HG03280 (cell line): ENCODE measurements at regions not wholly inside any gene's neighbourhood (a gene's known extent, or its start where the extent isn't known, plus 50 kb on each side); places are given as distances from the start of the nearest gene placed in this dataset.

Source experiments
- ATAC-seq: cut with Tn5 transposase; IDR thresholded peaks from one replicate; pipeline ENCODE4 v1.9.1; 2021; ENCODE audit warnings: mild to moderate bottlenecking, moderate library complexity; ENCODE audit not compliant: unreplicated experiment

- ATAC-seq, result no peak
These were observed 75.8 kb downstream of the DAD1 start for GRCh38 chr14:22513066-22513812.

DNA sequence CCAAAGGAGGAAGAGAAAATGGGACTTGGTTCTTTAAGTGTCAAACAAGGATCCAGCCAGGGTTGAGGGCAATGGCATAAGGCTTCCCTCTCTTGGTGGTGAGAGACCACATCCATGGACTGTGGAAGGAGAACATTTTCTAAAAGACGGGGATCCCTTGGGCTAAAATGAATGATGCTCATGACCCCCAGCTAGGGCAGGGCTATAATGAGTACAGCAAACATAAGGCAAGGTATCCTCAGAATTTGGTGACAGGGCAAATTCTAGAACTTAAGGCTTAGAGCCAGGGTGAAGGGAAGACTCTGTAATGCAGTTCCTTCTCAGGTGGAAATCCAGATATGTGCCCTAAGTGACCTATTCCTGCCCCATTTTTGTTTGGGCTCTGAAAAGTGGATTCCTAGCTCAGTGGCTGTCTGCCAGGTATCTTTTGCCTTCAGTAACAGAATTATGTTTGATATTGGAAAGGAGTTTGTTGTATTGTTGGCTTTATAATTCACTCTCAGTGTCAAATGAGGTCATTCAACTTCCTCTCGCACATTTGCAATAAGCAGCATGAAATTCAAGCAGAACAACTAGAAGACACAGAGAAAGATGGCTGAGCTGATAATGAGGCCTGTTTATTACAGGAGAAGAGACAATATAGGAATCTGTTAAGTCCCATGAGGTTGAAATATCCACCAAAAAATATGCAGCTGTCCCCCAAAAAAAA lies 76.8 kb downstream of the DAD1 start:
- ATAC-seq, result no peak

- no peak for ATAC-seq
These were observed 78.4 kb downstream of the DAD1 start for GRCh38 chr14:22510527-22511110.

GRCh38 chr14:22509751-22510300 lies 79.2 kb downstream of the DAD1 start:
- ATAC-seq, result no peak

- no peak for ATAC-seq
These were observed 79.9 kb downstream of the DAD1 start for GRCh38 chr14:22509036-22509709.

DNA sequence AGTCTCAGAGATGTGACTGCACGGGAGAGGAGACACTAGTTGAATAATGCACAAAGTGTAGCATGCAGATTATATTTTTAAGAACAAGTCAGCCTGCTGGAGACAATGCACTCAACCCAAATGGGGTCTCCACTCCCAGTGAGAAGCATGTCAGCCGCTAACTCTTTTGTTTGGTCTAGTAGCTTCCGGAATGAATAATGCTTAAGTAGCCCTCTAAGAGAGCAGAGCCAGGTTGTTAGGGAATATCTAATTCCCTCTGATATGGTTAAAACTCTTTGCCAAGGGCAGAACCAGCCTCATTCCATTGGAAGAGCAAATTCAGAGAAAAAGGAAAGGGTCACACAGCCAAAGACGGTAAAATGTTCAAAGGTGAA lies 80.4 kb downstream of the DAD1 start:
- ATAC-seq, result no peak

GRCh38 chr14:22508150-22508457 lies 80.9 kb downstream of the DAD1 start:
- ATAC-seq, result no peak

DNA sequence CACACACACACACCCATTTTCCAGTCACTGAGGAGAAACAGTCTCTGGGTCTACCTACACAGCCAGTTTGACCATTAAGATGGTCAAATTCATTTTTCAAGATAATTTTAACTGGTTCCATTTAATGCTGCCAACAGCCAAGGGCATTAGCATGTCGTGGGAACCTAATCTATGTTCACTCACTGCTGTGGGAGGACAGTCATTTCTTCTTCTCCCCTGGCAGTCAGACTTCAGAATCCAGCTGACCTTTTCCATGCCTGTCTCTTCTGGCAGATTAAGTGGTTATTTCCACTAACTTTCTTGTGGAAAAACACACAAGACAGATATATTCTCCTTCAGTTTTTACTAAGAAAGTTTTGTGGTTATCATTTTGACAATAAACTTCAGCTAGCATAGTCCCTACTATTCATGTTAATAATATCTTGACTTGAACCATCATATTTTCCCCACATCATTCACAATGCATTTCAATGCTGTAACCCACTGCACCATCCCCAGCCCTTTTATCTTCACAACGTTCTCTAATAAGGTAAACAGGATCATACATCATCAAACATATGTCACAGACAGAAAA lies 82.2 kb downstream of the DAD1 start:
- ATAC-seq, result no peak

DNA sequence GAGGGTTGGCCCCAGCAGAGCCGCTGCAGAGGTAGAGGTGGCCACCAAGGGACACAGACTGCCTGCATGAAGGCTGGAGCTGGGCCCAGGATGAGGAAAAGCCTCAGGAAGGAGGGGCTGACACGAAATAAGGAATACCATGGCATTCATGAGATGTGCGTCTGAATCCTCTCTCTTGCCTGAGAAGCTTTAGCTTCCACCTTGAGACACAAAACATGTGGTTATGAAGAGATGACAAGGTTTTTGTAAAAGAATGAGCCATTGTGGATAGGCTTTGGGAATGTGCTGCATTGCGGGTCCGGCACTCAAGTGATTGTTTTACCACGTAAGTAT lies 82.7 kb downstream of the DAD1 start:
- ATAC-seq, result no peak

- ATAC-seq, result no peak
These were observed 83.2 kb downstream of the DAD1 start for GRCh38 chr14:22505697-22506377.

DNA sequence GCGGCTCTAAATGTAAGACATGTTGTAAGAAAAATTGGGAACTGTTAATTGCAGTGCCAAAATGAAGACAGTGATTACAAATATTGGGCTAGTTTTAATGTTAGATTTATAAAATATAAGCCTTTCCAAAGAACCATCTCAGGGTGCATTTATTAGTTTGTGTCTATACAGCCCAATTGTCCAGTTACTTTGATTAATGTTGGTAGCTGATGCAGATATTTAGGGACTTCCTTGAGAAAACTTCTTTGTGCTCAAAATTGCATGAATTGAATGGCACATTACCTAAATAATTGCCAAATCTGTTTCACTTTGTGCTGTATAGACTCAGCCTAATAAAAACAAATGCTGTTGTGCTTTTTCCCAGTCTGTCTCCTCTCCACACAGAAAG lies 83.7 kb downstream of the DAD1 start:
- no peak for ATAC-seq

DNA sequence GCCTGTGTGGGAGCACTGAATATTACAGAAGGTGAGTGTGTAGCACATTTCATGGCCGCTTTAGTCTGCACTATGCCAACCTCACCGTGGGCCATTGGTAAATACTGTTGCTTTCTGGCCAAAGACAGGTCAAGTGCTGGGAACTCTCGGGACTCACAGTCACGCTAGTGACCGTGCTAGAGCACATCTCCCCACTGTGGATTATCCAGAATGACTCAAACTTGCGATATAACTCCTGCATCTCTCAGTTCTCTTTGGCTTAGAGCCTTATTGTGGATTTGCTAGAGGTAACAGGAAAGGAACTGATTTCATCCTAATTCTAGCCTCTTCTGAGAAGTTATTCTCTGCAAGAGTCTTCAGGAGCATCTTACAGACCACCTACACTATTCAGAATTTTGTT lies 86.5 kb downstream of the DAD1 start:
- ATAC-seq, result no peak

GRCh38 chr14:22502007-22502406 lies 87.0 kb downstream of the DAD1 start:
- no peak for ATAC-seq

DNA sequence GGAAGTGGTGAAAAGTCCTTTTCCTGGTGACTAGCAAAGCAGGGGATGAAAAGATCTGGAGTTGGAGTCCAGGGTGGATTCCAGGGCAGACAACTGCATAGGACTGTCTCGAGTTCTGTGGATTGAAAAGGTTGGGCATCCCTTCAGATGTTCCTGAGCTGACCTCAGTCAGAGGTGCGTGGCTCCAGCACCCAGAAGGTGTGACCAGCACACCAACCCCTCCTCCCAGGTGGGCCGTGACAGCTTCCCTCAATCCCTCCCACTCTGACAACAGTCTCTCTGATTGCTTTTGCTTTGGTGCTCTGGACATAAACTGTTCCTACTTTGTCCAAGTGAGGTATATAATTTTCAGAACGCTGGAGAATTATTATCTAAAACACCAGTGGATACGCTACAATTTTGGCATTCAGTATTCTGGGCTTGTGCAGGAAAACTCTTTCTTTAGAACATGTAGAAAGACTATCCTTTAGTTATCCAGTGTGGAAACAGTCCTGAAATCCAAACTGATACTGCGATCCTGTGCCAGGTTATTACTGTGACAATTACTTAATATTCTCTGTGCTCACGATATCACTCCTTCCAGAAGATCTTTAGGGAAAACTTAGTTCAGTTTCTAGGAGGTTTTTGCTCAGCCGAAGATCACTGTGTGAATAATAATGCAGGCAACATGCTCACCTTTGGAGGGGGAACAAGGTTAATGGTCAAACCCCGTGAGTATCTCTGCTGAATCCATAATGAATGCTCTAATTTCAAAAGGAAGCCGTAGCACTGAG lies 87.9 kb downstream of the DAD1 start:
- ATAC-seq, result no peak

DNA sequence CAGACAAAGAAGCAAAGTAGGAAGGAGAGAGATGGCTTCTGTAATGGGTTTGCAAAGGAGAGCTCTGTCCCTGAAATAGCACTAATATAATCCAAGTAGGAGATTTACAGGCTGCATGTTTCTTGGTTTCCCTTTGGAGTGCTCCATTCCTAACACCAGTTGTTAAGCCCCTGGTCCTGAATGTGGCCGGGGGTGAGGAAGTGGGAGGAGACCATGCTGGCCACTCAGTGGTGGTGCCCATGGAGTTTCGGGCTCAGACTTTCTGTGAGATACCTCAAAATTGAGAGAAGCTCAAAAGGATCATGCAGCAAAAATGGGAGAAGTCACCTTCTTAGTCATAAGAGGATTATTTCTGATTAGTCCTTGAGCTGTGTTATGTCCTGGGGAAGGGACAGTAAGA lies 88.5 kb downstream of the DAD1 start:
- no peak for ATAC-seq

DNA sequence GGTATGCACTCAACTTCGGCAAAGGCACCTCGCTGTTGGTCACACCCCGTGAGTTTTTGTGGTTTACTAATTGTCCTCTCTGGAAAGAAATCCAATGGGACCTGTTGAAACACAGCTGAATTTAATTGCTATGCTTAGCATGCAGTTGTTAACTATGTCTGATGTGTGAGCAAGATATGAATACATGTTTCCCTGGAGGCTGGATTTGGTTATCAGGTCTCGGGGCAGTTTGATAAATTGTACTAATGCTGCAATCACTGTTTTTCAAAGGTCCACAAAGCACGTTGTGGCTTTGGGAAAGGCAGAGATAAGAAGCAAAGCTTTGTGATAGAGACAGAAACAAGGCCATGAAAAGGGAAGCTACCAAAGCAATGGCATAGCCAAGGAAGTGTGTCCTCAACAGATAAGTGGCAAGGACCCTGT lies 91.3 kb downstream of the DAD1 start:
- ATAC-seq, result no peak

- ATAC-seq, result no peak
These were observed 91.9 kb downstream of the DAD1 start for GRCh38 chr14:22497144-22497423.

GRCh38 chr14:22494486-22495135 lies 94.4 kb downstream of the DAD1 start:
- no peak for ATAC-seq

DNA sequence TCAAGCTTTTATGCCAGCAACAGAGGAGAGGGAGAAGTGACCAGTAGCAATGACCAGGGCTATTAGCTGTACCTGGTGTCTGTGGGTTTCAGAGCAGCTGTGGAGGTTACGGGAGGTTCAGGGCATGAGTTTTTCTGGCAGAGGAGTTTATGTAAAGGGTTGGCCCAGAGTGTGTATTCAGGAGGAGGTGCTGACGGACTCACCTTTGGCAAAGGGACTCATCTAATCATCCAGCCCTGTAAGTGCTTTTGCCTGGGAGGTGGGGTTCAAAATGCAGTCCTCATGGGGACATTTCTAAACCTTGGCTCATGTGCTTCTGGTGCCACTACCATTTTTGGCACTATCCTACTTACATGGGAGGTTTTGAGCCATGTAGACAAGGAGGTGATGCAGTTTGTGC lies 95.3 kb downstream of the DAD1 start:
- no peak for ATAC-seq
